ENCODE measurements at regions not wholly inside any gene's neighbourhood (a gene's known extent, or its start where the extent isn't known, plus 50 kb on each side); places are given as distances from the start of the nearest gene placed in this dataset.

GRCh38 chr11:8748317-8748716 is 65.7 kb downstream of the RPL27A start:
- no peaks in the 10 kb centered on the region for H3K9me2 ChIP-seq
- WGBS (ENCODE audit: low lambda C conversion rate): 93% methylated on average over 2 of the region's 2 CpGs

More at GRCh38 chr11:8748317-8748716, 65.7 kb downstream of the RPL27A start:
- H3K9me3 ChIP-seq: no peaks in the 10 kb centered on the region
- no peaks in the 10 kb centered on the region for H3K27me3 ChIP-seq (ENCODE audit: insufficient read depth)
- no peak overlapping the region for H3K27ac ChIP-seq (ENCODE audit: low read depth in 2 of 2, low read length in 1 of 2)
- no peak overlapping the region for H3K4me3 ChIP-seq (ENCODE audit: low read depth in 2 of 2, low read length in 1 of 2)
- POLR2A ChIA-PET: no interaction called here
- no peaks in the 10 kb centered on the region for H3K4me1 ChIP-seq (ENCODE audit: control insufficient read depth in 1 of 2, insufficient read depth in 2 of 2, low read depth in 1 of 2, low read length in 1 of 2)
- TF ChIP-seq POLR2AphosphoS5 (IDR thresholded peaks at IDR 0.05; ENCODE audit: low read depth, low read length) (no peak), TAF1 (IDR thresholded peaks at IDR 0.05; ENCODE audit: borderline replicate concordance, low read depth, low read length) (no peak), TEAD4 (IDR thresholded peaks at IDR 0.05; ENCODE audit: borderline replicate concordance, insufficient read depth) (no peak), TCF12 (IDR thresholded peaks at IDR 0.05) (no peak), EZH2phosphoT487 (IDR thresholded peaks at IDR 0.05; ENCODE audit: borderline replicate concordance, low read depth) (no peak), NRF1 (IDR thresholded peaks at IDR 0.05; ENCODE audit: low read depth, low read length) (no peak), EP300 (IDR thresholded peaks at IDR 0.05; ENCODE audit: borderline replicate concordance in 1 of 2, low read depth in 1 of 2, low read length in 1 of 2) (no peak), REST (IDR thresholded peaks at IDR 0.05; ENCODE audit: low read depth, low read length) (no peak), NFIC (IDR thresholded peaks at IDR 0.05; ENCODE audit: borderline replicate concordance) (no peak), FOXJ3 (CRISPR knock-in tag; IDR thresholded peaks at IDR 0.05) (no peak), RCOR1 (IDR thresholded peaks at IDR 0.05; ENCODE audit: low read length) (no peak), MXI1 (IDR thresholded peaks at IDR 0.05; ENCODE audit: low read depth, low read length) (no peak), SMC3 (IDR thresholded peaks at IDR 0.05; ENCODE audit: low read depth, low read length) (no peak), RFX5 (IDR thresholded peaks at IDR 0.05; ENCODE audit: low read length) (no peak), FOXM1 (IDR thresholded peaks at IDR 0.05; ENCODE audit: low read depth) (no peak)
- TF ChIP-seq, protein P1, sequence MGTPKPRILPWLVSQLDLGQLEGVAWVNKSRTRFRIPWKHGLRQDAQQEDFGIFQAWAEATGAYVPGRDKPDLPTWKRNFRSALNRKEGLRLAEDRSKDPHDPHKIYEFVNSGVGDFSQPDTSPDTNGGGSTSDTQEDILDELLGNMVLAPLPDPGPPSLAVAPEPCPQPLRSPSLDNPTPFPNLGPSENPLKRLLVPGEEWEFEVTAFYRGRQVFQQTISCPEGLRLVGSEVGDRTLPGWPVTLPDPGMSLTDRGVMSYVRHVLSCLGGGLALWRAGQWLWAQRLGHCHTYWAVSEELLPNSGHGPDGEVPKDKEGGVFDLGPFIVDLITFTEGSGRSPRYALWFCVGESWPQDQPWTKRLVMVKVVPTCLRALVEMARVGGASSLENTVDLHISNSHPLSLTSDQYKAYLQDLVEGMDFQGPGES (IDR thresholded peaks at IDR 0.05; ENCODE audit: low read depth, low read length): no peak
- TF ChIP-seq, protein P2, sequence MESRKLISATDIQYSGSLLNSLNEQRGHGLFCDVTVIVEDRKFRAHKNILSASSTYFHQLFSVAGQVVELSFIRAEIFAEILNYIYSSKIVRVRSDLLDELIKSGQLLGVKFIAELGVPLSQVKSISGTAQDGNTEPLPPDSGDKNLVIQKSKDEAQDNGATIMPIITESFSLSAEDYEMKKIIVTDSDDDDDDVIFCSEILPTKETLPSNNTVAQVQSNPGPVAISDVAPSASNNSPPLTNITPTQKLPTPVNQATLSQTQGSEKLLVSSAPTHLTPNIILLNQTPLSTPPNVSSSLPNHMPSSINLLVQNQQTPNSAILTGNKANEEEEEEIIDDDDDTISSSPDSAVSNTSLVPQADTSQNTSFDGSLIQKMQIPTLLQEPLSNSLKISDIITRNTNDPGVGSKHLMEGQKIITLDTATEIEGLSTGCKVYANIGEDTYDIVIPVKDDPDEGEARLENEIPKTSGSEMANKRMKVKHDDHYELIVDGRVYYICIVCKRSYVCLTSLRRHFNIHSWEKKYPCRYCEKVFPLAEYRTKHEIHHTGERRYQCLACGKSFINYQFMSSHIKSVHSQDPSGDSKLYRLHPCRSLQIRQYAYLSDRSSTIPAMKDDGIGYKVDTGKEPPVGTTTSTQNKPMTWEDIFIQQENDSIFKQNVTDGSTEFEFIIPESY (IDR thresholded peaks at IDR 0.05; ENCODE audit: borderline replicate concordance, low read depth): no peak
- H4K20me1 ChIP-seq (ENCODE audit: insufficient read depth): peaks cover 6% of the 10 kb centered on the region
- no peaks in the 10 kb centered on the region for H3F3A ChIP-seq (replicated peaks; ENCODE audit: insufficient read depth)
- peaks cover 16 to 17% of the 10 kb centered on the region in 2 experiments for H3K36me3 ChIP-seq (replicated peaks in 1 of 2; ENCODE audit: control insufficient read depth in 1 of 2, insufficient read depth in 2 of 2, low read length in 1 of 2)
- no peak overlapping the region for H3K4me2 ChIP-seq
- H3K9ac ChIP-seq: no peak overlapping the region
- CTCF ChIA-PET: no interaction called here
- peaks cover 24% of the 10 kb centered on the region for H3K79me2 ChIP-seq (ENCODE audit: insufficient read depth)
- no peak for DNase-seq
- H2AFZ ChIP-seq (ENCODE audit: low read depth): no peak overlapping the region
